NCI-H748 treated with DMSO at 0.1 percent for 48 hours (cell line): ENCODE measurements at regions not wholly inside any gene's neighbourhood (a gene's known extent, or its start where the extent isn't known, plus 50 kb on each side); places are given as distances from the start of the nearest gene placed in this dataset.
"Not testable (repeated sequence)": the region's sequence is repeated elsewhere in the genome, so short reads cannot be mapped to it uniquely, and the experiment has no call there.

ENCODE experiments used
- DNase-seq: peaks from one replicate; lab custom pipeline; 2025; lab: John Stamatoyannopoulos, UW

DNA sequence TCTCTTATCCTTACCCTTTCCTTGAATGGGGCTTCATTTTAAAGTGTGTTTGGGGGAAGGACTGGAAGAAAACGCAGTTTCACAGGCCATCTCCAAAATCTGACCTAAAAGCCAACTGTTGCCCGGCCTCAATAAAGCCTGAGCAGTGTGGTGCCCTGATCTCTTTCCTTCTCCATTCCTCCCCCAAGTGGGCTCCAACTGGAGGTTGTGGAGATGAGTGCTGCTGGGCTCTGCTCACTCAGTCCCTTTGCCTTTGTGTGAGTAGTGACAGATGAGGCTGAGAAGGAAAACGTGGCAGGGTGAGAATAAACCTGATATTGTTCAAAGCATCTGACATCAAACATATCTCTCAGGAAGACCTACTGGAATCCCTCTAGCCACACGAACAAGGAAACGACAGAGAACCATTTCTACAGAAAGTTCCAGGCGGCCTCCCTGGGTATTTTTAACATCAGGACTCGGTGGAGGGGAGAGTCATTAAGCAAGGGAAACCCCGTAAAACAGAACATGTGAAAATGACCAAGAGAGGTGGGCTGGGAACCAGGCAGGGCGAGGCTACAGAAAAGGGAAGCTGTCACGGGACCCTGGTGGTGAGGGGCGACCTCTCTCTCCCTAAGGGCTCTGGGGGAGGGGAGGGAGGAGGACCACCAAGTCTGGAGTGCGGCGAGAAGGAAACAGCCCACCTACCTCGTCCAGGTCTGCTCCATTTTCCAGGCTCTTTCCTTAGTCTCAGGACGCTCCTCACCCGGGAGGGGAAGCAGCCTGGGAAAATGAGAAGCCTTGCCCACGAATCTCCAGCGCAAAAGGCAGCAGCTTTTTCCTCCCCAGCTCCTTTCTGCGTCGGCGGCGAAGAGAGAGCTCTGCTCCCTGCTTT is 59.1 kb upstream of the NBPF26 start:
- DNase-seq: not testable (repeated sequence)

DNA sequence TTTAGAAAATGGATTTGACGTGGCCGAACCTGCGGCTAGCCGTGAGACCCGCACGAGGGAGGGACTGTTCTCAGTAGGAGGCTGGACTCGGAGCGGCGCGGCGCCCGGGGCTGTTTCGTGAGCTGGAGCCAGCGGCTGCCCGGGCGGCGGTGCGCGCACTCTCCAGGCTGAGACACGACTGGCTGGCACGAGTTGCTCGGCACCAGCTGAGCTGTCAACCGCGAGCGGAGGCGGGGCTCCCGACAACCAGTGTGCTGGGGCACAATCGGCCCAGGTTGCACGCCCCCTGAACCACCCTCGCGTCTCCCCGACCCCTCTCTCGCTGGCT is 58.5 kb upstream of the NBPF26 start:
- not testable (repeated sequence) for DNase-seq

- not testable (repeated sequence) for DNase-seq
Measured at GRCh38 chr1:120668187-120668586, 55.6 kb upstream of the NBPF26 start.
